Natural killer cell (primary cell): ENCODE measurements at regions not wholly inside any gene's neighbourhood (a gene's known extent, or its start where the extent isn't known, plus 50 kb on each side); places are given as distances from the start of the nearest gene placed in this dataset.

Source experiments
- ATAC-seq, 3 donors: fragments of 150-1000 bp in 2 of 3; fragments of 200-7000 bp in 1 of 3; cut with Tn5 transposase; 1 replicate in 1 of 3; 2 replicates in 2 of 3; pipeline ENCODE4 v1.10.0; 2021; ENCODE audit warnings: mild to moderate bottlenecking in 2 of 3, moderate library complexity in 2 of 3
- DNase-seq, 2 donors: peaks; one replicate each; pipeline versions ENCODE4 v3.0.0 to v3.0.0-alpha.2; 2013 to 2021; ENCODE audit warnings: mixed read lengths in 1 of 2
- H3K27ac ChIP-seq: one replicate; pipeline ENCODE4 v1.5.1; 2013; ENCODE audit warnings: mild to moderate bottlenecking, low read length
- H3K27me3 ChIP-seq: one replicate; pipeline ENCODE4 v1.6.1; 2013; ENCODE audit warnings: low read length; ENCODE audit not compliant: control insufficient read depth, insufficient read depth
- H3K36me3 ChIP-seq: one replicate; pipeline ENCODE4 v1.6.1; 2013; ENCODE audit warnings: low read length; ENCODE audit not compliant: control insufficient read depth, insufficient read depth
- H3K4me1 ChIP-seq: one replicate; pipeline ENCODE4 v1.6.1; 2013; ENCODE audit warnings: low read length; ENCODE audit not compliant: control insufficient read depth, insufficient read depth
- H3K4me3 ChIP-seq: one replicate; pipeline ENCODE4 v1.5.1; 2013; ENCODE audit warnings: low read length
- H3K9me3 ChIP-seq: one replicate; pipeline ENCODE4 v1.6.1; 2013; ENCODE audit warnings: low read length; ENCODE audit not compliant: control insufficient read depth, insufficient read depth
- H3K27ac Mint-ChIP-seq, 2 donors: one replicate each; pipeline ENCODE4 v1.8.0; 2022; ENCODE audit warnings: mild to moderate bottlenecking in 2 of 2, mixed read lengths in 2 of 2, moderate library complexity in 1 of 2
- H3K27me3 Mint-ChIP-seq, 2 donors: one replicate each; pipeline ENCODE4 v1.8.0; 2022; ENCODE audit warnings: low read depth in 2 of 2, mixed read lengths in 2 of 2
- H3K36me3 Mint-ChIP-seq: one replicate; pipeline ENCODE4 v1.8.0; 2022; ENCODE audit warnings: mixed read lengths
- H3K4me1 Mint-ChIP-seq, 2 donors: one replicate each; pipeline ENCODE4 v1.8.0; 2022; ENCODE audit warnings: mixed read lengths in 2 of 2
- H3K4me3 Mint-ChIP-seq: one replicate; pipeline ENCODE4 v1.8.0; 2022; ENCODE audit warnings: mild to moderate bottlenecking, moderate library complexity, mixed read lengths
- H3K9me3 Mint-ChIP-seq, 2 donors: one replicate each; pipeline ENCODE4 v1.8.0; 2022; ENCODE audit warnings: mixed read lengths in 2 of 2
- CTCF ChIP-seq: fragments of 200-600 bp; IDR thresholded peaks from one replicate; pipeline ENCODE4 v1.8.0; 2022; ENCODE audit warnings: antibody characterized with exemption
- WGBS: methylation state at CpG from one replicate; pipeline ENCODE4 v1.1.7; 2013; ENCODE audit warnings: missing lambda C conversion rate; ENCODE audit not compliant: insufficient coverage; 5-methylcytosine and 5-hydroxymethylcytosine counted together
- intact Hi-C: fragments of 100-400 bp; cut with micrococcal nuclease; formaldehyde crosslinking; loops from one replicate; pipeline ENCODE4 v1.14.2; 2022

GRCh38 chr22:44379817-44380755 is 67.3 kb upstream of the SHISAL1 start:
- Mint-ChIP-seq H3K9me3 (peaks cover 5 to 12% of the 10 kb centered on the region in 2 donors), H3K27me3 (peaks cover 13 to 38% of the 10 kb centered on the region in 2 donors), H3K36me3 (peaks cover 25% of the 10 kb centered on the region), H3K4me3 (no peak overlapping the region), H3K27ac (no peak overlapping the region), H3K4me1 (no peaks in the 10 kb centered on the region)
- Histone ChIP-seq H3K4me1 (no peaks in the 10 kb centered on the region), H3K9me3 (no peaks in the 10 kb centered on the region), H3K36me3 (no peaks in the 10 kb centered on the region), H3K27ac (no peak overlapping the region), H3K4me3 (no peak overlapping the region), H3K27me3 (no peaks in the 10 kb centered on the region)
- 79% methylated on average over 14 of the region's 14 CpGs for WGBS
- DNase-seq: no peak
- ATAC-seq: no peak
- intact Hi-C loops: no loop called here
- TF ChIP-seq CTCF: no peak

DNA sequence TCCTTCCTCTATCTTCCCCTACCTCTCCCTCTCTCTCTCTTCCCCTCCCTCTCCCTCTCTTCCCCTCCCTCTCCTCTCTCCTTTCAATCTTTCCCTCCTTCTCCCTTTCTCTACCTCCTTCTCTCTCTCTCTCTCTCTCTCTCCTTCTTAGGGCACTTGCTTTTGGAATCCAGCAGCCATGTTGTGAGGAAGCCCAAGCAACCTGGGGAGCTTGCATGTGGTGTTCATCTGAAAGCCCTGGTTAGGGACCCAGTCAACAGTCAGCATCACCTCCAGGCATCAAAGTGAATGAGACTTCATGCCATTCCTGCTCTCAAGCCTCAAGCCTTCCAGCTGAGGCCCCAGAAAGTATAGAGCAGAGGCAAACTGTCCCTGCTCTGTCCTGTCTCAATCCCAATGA is 65.6 kb upstream of the SHISAL1 start:
- Mint-ChIP-seq H3K9me3 (peaks cover 6 to 18% of the 10 kb centered on the region in 2 donors), H3K27me3 (peaks cover 17 to 43% of the 10 kb centered on the region in 2 donors), H3K4me3 (no peak overlapping the region), H3K4me1 (no peaks in the 10 kb centered on the region), H3K27ac (no peak overlapping the region), H3K36me3 (peaks cover 34% of the 10 kb centered on the region)
- H3K27ac ChIP-seq: no peak overlapping the region
- no peak for TF ChIP-seq CTCF
- intact Hi-C loops: no loop called here
- no peaks in the 10 kb centered on the region for H3K36me3 ChIP-seq
- no peaks in the 10 kb centered on the region for H3K4me1 ChIP-seq
- H3K27me3 ChIP-seq: peaks cover 3% of the 10 kb centered on the region
- H3K9me3 ChIP-seq: peaks cover 4% of the 10 kb centered on the region
- no peak overlapping the region for H3K4me3 ChIP-seq
- ATAC-seq (no peak), DNase-seq (no peak)

GRCh38 chr22:44375451-44375850 is 62.7 kb upstream of the SHISAL1 start:
- H3K9me3 Mint-ChIP-seq: peaks cover 6 to 18% of the 10 kb centered on the region in 2 donors
- no peak overlapping the region for H3K27ac Mint-ChIP-seq
- no peaks in the 10 kb centered on the region for H3K4me1 ChIP-seq
- peaks cover 12 to 43% of the 10 kb centered on the region in 2 donors for H3K27me3 Mint-ChIP-seq
- no CpG with 5 or more reads among the region's 1 CpG for WGBS
- no peaks in the 10 kb centered on the region for H3K36me3 ChIP-seq
- no peaks in the 10 kb centered on the region for H3K4me1 Mint-ChIP-seq
- ATAC-seq (no peak), DNase-seq (no peak)
- no peak overlapping the region for H3K4me3 Mint-ChIP-seq
- peaks cover 4% of the 10 kb centered on the region for H3K9me3 ChIP-seq
- peaks cover 3% of the 10 kb centered on the region for H3K27me3 ChIP-seq
- no peak overlapping the region for H3K27ac ChIP-seq
- intact Hi-C loops: no loop called here
- H3K4me3 ChIP-seq: no peak overlapping the region
- no peak for TF ChIP-seq CTCF
- H3K36me3 Mint-ChIP-seq: peaks cover 34% of the 10 kb centered on the region
